Pons (tissue), 1 donor: ENCODE measurements at regions not wholly inside any gene's neighbourhood (a gene's known extent, or its start where the extent isn't known, plus 50 kb on each side); places are given as distances from the start of the nearest gene placed in this dataset.

Experiments used
- DNase-seq: peaks from one replicate; pipeline ENCODE4 v3.0.0-alpha.2; 2016; ENCODE audit warnings: low spot score

GRCh38 chr5:173831196-173831914, 56.8 kb upstream of the CPEB4 start:
- no peak for DNase-seq

GRCh38 chr5:173832386-173832785, 55.8 kb upstream of the CPEB4 start:
- no peak for DNase-seq

- peak; percentile 73 for DNase-seq
These were observed 54.8 kb upstream of the CPEB4 start for GRCh38 chr5:173833196-173833985.

- DNase-seq = no peak
These were observed 53.9 kb upstream of the CPEB4 start for GRCh38 chr5:173834071-173834771.

GRCh38 chr5:173835131-173835530, 53.0 kb upstream of the CPEB4 start:
- DNase-seq = peak; percentile 46

- DNase-seq = no peak
These were observed 52.5 kb upstream of the CPEB4 start for GRCh38 chr5:173835661-173836060.

GRCh38 chr5:173837654-173838053, 50.5 kb upstream of the CPEB4 start:
- DNase-seq = no peak
